ENCODE measurements at regions not wholly inside any gene's neighbourhood (a gene's known extent, or its start where the extent isn't known, plus 50 kb on each side); places are given as distances from the start of the nearest gene placed in this dataset. TPM values are rescaled to one million over a fixed set of nuclear protein-coding genes. Genes with fewer than 3 reads are reported as not detected.

DNA sequence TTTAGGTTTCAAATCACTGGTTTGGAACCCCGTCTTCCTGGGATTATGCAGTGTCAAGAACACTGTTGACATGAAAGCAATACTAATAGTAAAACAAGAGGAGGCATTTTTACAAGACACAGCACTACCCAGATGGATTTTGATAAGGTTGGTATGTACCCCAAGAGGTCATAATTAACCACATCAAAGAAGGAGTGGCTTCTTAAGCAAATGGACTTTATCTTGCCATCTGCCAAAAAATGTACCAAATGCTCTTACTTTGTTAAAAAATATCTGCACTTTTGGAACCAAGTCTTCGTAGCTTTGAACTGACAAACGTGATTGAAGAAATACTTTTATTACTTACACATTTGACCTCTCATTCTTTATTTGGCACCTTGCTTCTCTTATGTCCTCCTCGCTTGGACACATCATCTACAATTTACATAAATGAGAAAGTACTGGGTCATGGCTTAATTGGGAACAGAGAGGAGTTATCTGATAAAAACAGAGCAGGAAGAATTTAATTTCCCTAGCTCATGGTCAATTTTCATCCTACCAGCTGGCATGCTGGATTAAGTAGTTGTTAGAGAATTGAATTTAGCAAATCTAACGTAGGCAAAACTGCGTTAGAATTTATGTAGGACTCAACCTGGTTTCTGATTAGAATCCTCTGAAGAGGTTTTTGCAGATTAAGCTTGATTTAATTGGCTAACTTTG, 54.5 kb upstream of the PRICKLE1 start:
- DNase-seq: no peak
- Histone ChIP-seq H3K9me3 (no peaks in the 10 kb centered on the region), H3K27ac (no peak overlapping the region), H3K4me1 (no peaks in the 10 kb centered on the region), H3K27me3 (no peaks in the 10 kb centered on the region), H3K36me3 (no peaks in the 10 kb centered on the region), H3K4me3 (replicated peaks in 1 of 3) (no peak overlapping the region)
- 81 to 83% methylated on average over 6 of the region's 6 CpGs for WGBS, 2 donors
- intact Hi-C loops (cut with DNase I): no loop called here
- TF ChIP-seq POLR2A (IDR thresholded peaks at IDR 0.05): no peak
- TF ChIP-seq, protein P1, sequence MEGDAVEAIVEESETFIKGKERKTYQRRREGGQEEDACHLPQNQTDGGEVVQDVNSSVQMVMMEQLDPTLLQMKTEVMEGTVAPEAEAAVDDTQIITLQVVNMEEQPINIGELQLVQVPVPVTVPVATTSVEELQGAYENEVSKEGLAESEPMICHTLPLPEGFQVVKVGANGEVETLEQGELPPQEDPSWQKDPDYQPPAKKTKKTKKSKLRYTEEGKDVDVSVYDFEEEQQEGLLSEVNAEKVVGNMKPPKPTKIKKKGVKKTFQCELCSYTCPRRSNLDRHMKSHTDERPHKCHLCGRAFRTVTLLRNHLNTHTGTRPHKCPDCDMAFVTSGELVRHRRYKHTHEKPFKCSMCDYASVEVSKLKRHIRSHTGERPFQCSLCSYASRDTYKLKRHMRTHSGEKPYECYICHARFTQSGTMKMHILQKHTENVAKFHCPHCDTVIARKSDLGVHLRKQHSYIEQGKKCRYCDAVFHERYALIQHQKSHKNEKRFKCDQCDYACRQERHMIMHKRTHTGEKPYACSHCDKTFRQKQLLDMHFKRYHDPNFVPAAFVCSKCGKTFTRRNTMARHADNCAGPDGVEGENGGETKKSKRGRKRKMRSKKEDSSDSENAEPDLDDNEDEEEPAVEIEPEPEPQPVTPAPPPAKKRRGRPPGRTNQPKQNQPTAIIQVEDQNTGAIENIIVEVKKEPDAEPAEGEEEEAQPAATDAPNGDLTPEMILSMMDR (IDR thresholded peaks at IDR 0.05): no peak

DNA sequence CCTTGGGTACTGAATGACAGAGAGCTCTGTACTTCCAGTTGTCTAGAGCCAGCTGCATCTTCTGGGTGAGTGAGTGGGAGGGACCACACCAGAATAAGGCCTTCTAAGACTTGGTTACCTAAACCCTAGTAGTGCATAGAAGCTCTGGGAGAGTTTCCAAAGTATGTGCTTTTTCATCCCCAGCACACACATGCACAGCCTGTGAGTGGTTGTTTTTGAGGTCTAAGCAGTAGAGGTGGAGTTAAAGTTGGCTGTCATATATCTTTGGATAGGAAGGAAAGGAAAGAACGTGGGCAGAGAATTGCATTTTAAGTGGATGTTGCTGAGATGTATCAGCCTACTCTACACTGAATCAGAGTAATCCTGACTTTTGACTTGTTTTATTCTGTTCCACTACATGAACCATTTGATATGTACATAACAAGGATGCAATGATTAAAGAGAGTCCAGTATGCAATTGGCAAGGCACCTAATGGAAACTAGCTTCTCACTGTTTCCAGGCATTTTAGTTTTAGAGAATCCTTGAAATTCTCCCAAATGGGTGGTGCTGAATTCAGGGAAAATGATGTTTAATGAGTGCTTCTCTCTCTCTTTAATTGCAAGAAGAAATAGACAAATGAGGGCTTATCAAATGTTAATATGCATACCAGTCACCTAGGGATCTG, 51.8 kb upstream of the PRICKLE1 start:
- no peaks in the 10 kb centered on the region for H3K27me3 ChIP-seq
- no peaks in the 10 kb centered on the region for H3K36me3 ChIP-seq
- WGBS, 2 donors: 54 to 73% methylated on average over 1 of the region's 1 CpG
- no peak overlapping the region for H3K4me3 ChIP-seq (replicated peaks in 1 of 3)
- H3K9me3 ChIP-seq: no peaks in the 10 kb centered on the region
- H3K4me1 ChIP-seq: no peaks in the 10 kb centered on the region
- TF ChIP-seq POLR2A (IDR thresholded peaks at IDR 0.05): no peak
- TF ChIP-seq, protein P1 (IDR thresholded peaks at IDR 0.05): no peak
- DNase-seq: no peak
- H3K27ac ChIP-seq: no peak overlapping the region
- intact Hi-C loops (cut with DNase I): no loop called here

DNA sequence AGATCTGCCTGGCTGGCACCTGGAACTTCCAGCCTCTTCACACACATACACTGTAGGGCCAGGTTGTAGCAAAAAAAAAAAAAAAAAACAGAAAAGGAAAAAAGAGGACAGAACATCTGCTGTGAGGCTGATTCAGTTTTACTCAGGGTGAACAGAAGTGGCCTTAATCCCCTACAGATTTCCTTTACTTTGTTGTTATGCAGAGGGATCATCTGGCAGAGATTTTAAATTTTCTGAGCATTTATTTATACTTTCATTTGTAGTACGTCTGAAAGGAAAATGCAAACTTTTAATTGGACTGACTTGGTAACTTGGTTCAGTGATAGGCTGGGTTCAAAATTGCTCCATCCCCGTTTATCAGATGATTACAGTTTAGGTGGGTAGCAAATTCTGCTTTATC, 50.8 kb upstream of the PRICKLE1 start:
- no peaks in the 10 kb centered on the region for H3K4me1 ChIP-seq
- H3K36me3 ChIP-seq: no peaks in the 10 kb centered on the region
- no peak overlapping the region for H3K27ac ChIP-seq
- no peaks in the 10 kb centered on the region for H3K27me3 ChIP-seq
- H3K9me3 ChIP-seq: no peaks in the 10 kb centered on the region
- TF ChIP-seq, protein P1 (IDR thresholded peaks at IDR 0.05): no peak
- no peak for TF ChIP-seq POLR2A (IDR thresholded peaks at IDR 0.05)
- DNase-seq: no peak
- intact Hi-C loops (cut with DNase I): no loop called here
- 73 to 95% methylated on average over 2 of the region's 2 CpGs for WGBS, 2 donors
- H3K4me3 ChIP-seq (replicated peaks in 1 of 3): no peak overlapping the region

DNA sequence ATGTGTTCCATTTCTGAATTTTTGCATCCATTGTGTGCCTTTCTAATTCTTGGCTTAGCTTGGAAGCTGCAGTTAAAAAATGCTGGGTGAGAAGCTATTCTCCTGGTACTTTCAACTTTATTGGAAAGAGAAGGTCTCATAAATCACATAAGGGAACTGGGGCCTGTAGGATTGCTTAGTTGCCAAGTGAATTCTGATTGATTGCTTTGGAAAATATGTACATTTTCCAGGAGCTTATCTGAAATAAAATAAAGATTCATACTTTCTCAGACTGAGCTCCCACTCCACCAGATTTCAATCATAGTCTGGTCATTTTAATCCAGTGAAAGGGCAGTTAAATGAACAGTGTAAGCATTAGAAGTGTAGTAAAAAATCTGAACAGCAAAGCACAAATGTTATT, 50.0 kb upstream of the PRICKLE1 start:
- Histone ChIP-seq H3K4me3 (replicated peaks in 1 of 3) (no peak overlapping the region), H3K27me3 (no peaks in the 10 kb centered on the region), H3K36me3 (no peaks in the 10 kb centered on the region), H3K27ac (no peak overlapping the region), H3K4me1 (no peaks in the 10 kb centered on the region), H3K9me3 (no peaks in the 10 kb centered on the region)
- intact Hi-C loops (cut with DNase I): no loop called here
- TF ChIP-seq, protein P1 (IDR thresholded peaks at IDR 0.05): no peak
- TF ChIP-seq POLR2A (IDR thresholded peaks at IDR 0.05): no peak
- no peak for DNase-seq

Small RNA genes lying in the stretch of these regions (small RNA-seq; reads per million reads assigned to genes)
- gene MRPS36P5: not detected
- not detected for gene RPS27P21
